Natural killer cell (primary cell): ENCODE measurements at regions not wholly inside any gene's neighbourhood (a gene's known extent, or its start where the extent isn't known, plus 50 kb on each side); places are given as distances from the start of the nearest gene placed in this dataset.

Experiments used
- ATAC-seq, 3 donors: fragments of 150-1000 bp in 2 of 3; fragments of 200-7000 bp in 1 of 3; cut with Tn5 transposase; 1 replicate in 1 of 3; 2 replicates in 2 of 3; pipeline ENCODE4 v1.10.0; 2021; ENCODE audit warnings: mild to moderate bottlenecking in 2 of 3, moderate library complexity in 2 of 3
- DNase-seq, 2 donors: peaks; one replicate each; pipeline versions ENCODE4 v3.0.0 to v3.0.0-alpha.2; 2013 to 2021; ENCODE audit warnings: mixed read lengths in 1 of 2
- H3K27ac ChIP-seq: one replicate; pipeline ENCODE4 v1.5.1; 2013; ENCODE audit warnings: mild to moderate bottlenecking, low read length
- H3K27me3 ChIP-seq: one replicate; pipeline ENCODE4 v1.6.1; 2013; ENCODE audit warnings: low read length; ENCODE audit not compliant: control insufficient read depth, insufficient read depth
- H3K36me3 ChIP-seq: one replicate; pipeline ENCODE4 v1.6.1; 2013; ENCODE audit warnings: low read length; ENCODE audit not compliant: control insufficient read depth, insufficient read depth
- H3K4me1 ChIP-seq: one replicate; pipeline ENCODE4 v1.6.1; 2013; ENCODE audit warnings: low read length; ENCODE audit not compliant: control insufficient read depth, insufficient read depth
- H3K4me3 ChIP-seq: one replicate; pipeline ENCODE4 v1.5.1; 2013; ENCODE audit warnings: low read length
- H3K9me3 ChIP-seq: one replicate; pipeline ENCODE4 v1.6.1; 2013; ENCODE audit warnings: low read length; ENCODE audit not compliant: control insufficient read depth, insufficient read depth
- H3K27ac Mint-ChIP-seq, 2 donors: one replicate each; pipeline ENCODE4 v1.8.0; 2022; ENCODE audit warnings: mild to moderate bottlenecking in 2 of 2, mixed read lengths in 2 of 2, moderate library complexity in 1 of 2
- H3K27me3 Mint-ChIP-seq, 2 donors: one replicate each; pipeline ENCODE4 v1.8.0; 2022; ENCODE audit warnings: low read depth in 2 of 2, mixed read lengths in 2 of 2
- H3K36me3 Mint-ChIP-seq: one replicate; pipeline ENCODE4 v1.8.0; 2022; ENCODE audit warnings: mixed read lengths
- H3K4me1 Mint-ChIP-seq, 2 donors: one replicate each; pipeline ENCODE4 v1.8.0; 2022; ENCODE audit warnings: mixed read lengths in 2 of 2
- H3K4me3 Mint-ChIP-seq: one replicate; pipeline ENCODE4 v1.8.0; 2022; ENCODE audit warnings: mild to moderate bottlenecking, moderate library complexity, mixed read lengths
- H3K9me3 Mint-ChIP-seq, 2 donors: one replicate each; pipeline ENCODE4 v1.8.0; 2022; ENCODE audit warnings: mixed read lengths in 2 of 2
- WGBS: methylation state at CpG from one replicate; pipeline ENCODE4 v1.1.7; 2013; ENCODE audit warnings: missing lambda C conversion rate; ENCODE audit not compliant: insufficient coverage; 5-methylcytosine and 5-hydroxymethylcytosine counted together
- intact Hi-C: fragments of 100-400 bp; cut with micrococcal nuclease; formaldehyde crosslinking; loops from one replicate; pipeline ENCODE4 v1.14.2; 2022
- TF ChIP-seq, protein P1 (sequence below): fragments of 200-600 bp; IDR thresholded peaks from one replicate; pipeline ENCODE4 v1.8.0; 2022; ENCODE audit warnings: antibody characterized with exemption

DNA sequence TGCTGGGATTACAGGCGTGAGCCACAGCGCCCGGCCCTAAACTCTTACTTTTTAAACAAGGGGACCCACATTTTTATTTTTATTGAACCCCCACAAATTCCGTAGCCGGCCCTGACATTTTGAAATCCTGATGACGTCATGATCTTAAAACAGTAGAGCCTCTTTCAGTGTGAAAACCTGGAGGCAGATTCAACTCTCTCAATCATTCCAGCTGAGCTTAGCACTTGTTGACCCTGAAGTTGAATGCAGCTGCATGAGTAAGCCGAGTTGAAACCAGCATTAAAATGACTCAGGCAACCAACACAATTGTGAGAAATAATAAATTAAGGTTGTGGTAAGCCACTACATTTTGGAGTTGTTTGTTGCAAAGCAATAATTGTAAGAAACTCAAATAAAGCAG, 93.9 kb upstream of the ADGRL4 start:
- Mint-ChIP-seq H3K27ac (no peak overlapping the region), H3K4me3 (no peak overlapping the region), H3K4me1 (no peaks in the 10 kb centered on the region), H3K27me3 (no peaks in the 10 kb centered on the region), H3K36me3 (no peaks in the 10 kb centered on the region), H3K9me3 (peaks cover 13 to 26% of the 10 kb centered on the region in 2 donors)
- Histone ChIP-seq H3K27me3 (no peaks in the 10 kb centered on the region), H3K9me3 (peaks cover 11% of the 10 kb centered on the region), H3K36me3 (no peaks in the 10 kb centered on the region), H3K4me3 (no peak overlapping the region), H3K27ac (no peak overlapping the region), H3K4me1 (no peaks in the 10 kb centered on the region)
- TF ChIP-seq, protein P1, sequence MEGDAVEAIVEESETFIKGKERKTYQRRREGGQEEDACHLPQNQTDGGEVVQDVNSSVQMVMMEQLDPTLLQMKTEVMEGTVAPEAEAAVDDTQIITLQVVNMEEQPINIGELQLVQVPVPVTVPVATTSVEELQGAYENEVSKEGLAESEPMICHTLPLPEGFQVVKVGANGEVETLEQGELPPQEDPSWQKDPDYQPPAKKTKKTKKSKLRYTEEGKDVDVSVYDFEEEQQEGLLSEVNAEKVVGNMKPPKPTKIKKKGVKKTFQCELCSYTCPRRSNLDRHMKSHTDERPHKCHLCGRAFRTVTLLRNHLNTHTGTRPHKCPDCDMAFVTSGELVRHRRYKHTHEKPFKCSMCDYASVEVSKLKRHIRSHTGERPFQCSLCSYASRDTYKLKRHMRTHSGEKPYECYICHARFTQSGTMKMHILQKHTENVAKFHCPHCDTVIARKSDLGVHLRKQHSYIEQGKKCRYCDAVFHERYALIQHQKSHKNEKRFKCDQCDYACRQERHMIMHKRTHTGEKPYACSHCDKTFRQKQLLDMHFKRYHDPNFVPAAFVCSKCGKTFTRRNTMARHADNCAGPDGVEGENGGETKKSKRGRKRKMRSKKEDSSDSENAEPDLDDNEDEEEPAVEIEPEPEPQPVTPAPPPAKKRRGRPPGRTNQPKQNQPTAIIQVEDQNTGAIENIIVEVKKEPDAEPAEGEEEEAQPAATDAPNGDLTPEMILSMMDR = no peak
- 90% methylated on average over 6 of the region's 7 CpGs for WGBS
- intact Hi-C loops = no loop called here
- DNase-seq (no peak), ATAC-seq (no peak)

DNA sequence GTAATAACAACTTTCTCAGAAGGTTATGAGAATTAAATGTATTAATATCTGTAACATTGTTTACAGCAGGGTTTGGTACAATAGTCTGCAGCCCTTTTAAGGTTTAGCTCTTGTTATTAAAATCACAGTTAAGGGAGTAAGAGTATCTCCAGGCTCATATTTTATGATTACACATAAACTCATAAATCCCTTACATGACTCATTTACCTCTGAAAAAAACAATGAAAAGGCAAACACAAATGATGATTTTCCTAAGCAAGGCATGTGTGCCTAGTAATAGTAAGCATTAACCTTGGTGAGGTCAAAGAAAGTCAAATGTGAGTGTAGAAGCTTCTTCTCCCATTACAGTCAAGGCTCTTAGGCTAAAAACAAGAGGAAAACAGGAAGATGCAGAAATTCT, 84.5 kb upstream of the ADGRL4 start:
- Histone ChIP-seq H3K27ac (no peak overlapping the region), H3K36me3 (no peaks in the 10 kb centered on the region), H3K9me3 (no peaks in the 10 kb centered on the region), H3K4me3 (no peak overlapping the region), H3K4me1 (no peaks in the 10 kb centered on the region), H3K27me3 (no peaks in the 10 kb centered on the region)
- no peaks in the 10 kb centered on the region for H3K27me3 Mint-ChIP-seq
- TF ChIP-seq, protein P1 = no peak
- no peak overlapping the region for H3K27ac Mint-ChIP-seq
- H3K9me3 Mint-ChIP-seq = peaks cover 3 to 4% of the 10 kb centered on the region in 2 donors
- intact Hi-C loops = no loop called here
- no peak overlapping the region for H3K4me3 Mint-ChIP-seq
- no peak for ATAC-seq
- H3K4me1 Mint-ChIP-seq = no peaks in the 10 kb centered on the region
- no peaks in the 10 kb centered on the region for H3K36me3 Mint-ChIP-seq
- no peak for DNase-seq

DNA sequence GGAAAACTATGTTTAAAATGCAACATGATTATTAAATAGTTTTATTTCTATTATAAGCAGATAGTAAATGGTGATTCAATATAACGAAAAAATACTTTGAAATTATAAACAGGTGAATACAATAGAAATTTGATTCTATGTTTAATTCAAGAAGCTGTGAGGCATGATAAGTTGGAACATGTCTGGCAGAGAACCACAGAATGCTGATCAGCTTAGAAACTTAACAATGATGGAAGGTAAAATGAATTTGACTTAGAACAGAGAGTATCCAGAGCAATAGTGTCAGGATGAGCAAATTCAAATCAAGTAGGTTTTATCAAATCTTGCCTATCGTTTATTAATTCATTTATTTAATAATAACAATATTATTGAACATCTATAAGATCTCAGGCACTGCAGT, 83.4 kb upstream of the ADGRL4 start:
- TF ChIP-seq, protein P1 = no peak
- WGBS = 100% methylated on average over 1 of the region's 2 CpGs
- H3K4me1 Mint-ChIP-seq = no peaks in the 10 kb centered on the region
- no peaks in the 10 kb centered on the region for H3K27me3 ChIP-seq
- no peaks in the 10 kb centered on the region for H3K36me3 Mint-ChIP-seq
- H3K27ac ChIP-seq = no peak overlapping the region
- no peak overlapping the region for H3K4me3 ChIP-seq
- H3K9me3 ChIP-seq = no peaks in the 10 kb centered on the region
- H3K27ac Mint-ChIP-seq = no peak overlapping the region
- intact Hi-C loops = no loop called here
- no peak overlapping the region for H3K4me3 Mint-ChIP-seq
- H3K9me3 Mint-ChIP-seq = peaks cover 3% of the 10 kb centered on the region in 2 donors
- DNase-seq (no peak), ATAC-seq (no peak)
- no peaks in the 10 kb centered on the region for H3K27me3 Mint-ChIP-seq
- H3K36me3 ChIP-seq = no peaks in the 10 kb centered on the region
- H3K4me1 ChIP-seq = no peaks in the 10 kb centered on the region

DNA sequence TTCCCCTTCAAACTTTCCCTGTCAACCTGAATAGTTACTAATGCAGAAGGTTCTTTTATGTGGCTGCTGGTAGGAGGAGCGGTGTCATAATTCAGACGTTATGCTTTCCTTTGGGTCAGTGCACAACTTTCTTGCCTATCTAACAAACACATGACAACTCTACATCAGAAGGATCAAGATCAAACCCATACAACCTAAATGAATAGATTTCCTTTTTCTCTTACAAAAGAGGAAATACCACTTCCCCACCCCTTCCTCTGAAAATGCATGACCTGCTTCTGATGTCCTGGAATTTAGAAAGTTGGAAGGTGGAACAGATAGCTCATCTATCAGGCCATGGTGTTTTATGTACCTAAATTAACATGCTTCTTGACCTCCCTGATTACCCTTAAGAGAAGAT, 75.7 kb upstream of the ADGRL4 start:
- Histone ChIP-seq H3K4me1 (no peaks in the 10 kb centered on the region), H3K9me3 (no peaks in the 10 kb centered on the region), H3K4me3 (no peak overlapping the region), H3K27me3 (no peaks in the 10 kb centered on the region), H3K36me3 (no peaks in the 10 kb centered on the region), H3K27ac (no peak overlapping the region)
- TF ChIP-seq, protein P1 = no peak
- Mint-ChIP-seq H3K27ac (no peak overlapping the region), H3K9me3 (peaks cover 8 to 11% of the 10 kb centered on the region in 2 donors), H3K4me3 (no peak overlapping the region), H3K27me3 (no peaks in the 10 kb centered on the region), H3K4me1 (no peaks in the 10 kb centered on the region), H3K36me3 (no peaks in the 10 kb centered on the region)
- intact Hi-C loops = no loop called here
- ATAC-seq (no peak), DNase-seq (no peak)
- WGBS = 88% methylated on average over 2 of the region's 2 CpGs
